ENCODE measurements at regions not wholly inside any gene's neighbourhood (a gene's known extent, or its start where the extent isn't known, plus 50 kb on each side); places are given as distances from the start of the nearest gene placed in this dataset.
A peak's percentile ranks its signal among the peaks of the same experiment; 100 is the strongest.

DNA sequence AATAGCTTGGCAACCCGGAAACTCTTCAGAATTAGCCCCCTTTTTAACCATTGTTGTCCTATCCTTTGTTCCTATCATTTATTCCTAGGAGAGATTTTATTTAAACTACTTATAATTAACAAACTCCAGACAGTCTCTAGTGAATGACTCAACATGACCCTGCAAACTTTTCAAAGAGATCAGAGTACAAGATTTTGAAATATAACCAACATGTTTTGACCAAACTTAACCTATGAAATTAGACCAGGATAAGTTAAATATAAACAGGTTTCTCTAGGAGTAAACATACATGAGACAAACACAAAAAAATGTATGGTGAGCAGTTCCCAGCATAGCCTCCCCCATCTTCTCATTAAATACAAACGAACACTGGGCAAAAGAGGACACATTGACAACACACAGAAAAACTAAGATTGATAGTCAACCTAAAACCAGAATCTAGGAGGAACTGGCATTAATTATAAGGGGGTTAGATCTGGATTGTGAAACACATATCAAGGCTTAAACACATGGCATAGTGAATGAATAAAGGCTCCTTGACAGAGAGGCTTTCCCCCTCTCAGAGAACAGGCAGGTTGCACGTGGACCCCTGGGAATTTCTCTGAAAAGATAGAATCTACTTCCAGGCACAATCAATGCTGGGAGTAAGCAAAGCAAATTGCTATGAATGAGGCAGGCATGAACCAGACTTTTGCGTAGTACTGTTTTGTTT lies 284.1 kb downstream of the IRS1 start:
- peaks cover 14% of the 10 kb centered on the region for H3K4me1 Mint-ChIP-seq (ENCODE audit: unreplicated experiment)
- TF ChIP-seq, protein P1, sequence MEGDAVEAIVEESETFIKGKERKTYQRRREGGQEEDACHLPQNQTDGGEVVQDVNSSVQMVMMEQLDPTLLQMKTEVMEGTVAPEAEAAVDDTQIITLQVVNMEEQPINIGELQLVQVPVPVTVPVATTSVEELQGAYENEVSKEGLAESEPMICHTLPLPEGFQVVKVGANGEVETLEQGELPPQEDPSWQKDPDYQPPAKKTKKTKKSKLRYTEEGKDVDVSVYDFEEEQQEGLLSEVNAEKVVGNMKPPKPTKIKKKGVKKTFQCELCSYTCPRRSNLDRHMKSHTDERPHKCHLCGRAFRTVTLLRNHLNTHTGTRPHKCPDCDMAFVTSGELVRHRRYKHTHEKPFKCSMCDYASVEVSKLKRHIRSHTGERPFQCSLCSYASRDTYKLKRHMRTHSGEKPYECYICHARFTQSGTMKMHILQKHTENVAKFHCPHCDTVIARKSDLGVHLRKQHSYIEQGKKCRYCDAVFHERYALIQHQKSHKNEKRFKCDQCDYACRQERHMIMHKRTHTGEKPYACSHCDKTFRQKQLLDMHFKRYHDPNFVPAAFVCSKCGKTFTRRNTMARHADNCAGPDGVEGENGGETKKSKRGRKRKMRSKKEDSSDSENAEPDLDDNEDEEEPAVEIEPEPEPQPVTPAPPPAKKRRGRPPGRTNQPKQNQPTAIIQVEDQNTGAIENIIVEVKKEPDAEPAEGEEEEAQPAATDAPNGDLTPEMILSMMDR (IDR thresholded peaks at IDR 0.05), result no peak
- no peak overlapping the region for H3K27ac Mint-ChIP-seq (ENCODE audit: unreplicated experiment)
- no peaks in the 10 kb centered on the region for H3K27me3 Mint-ChIP-seq (ENCODE audit: unreplicated experiment)
- no peaks in the 10 kb centered on the region for H3K36me3 Mint-ChIP-seq (ENCODE audit: unreplicated experiment)
- H3K9me3 Mint-ChIP-seq (ENCODE audit: unreplicated experiment), result peaks cover 8% of the 10 kb centered on the region
- H3K4me3 Mint-ChIP-seq (ENCODE audit: unreplicated experiment), result no peak overlapping the region
- DNase-seq (ENCODE audit: extremely low spot score, unreplicated experiment), result no peak

DNA sequence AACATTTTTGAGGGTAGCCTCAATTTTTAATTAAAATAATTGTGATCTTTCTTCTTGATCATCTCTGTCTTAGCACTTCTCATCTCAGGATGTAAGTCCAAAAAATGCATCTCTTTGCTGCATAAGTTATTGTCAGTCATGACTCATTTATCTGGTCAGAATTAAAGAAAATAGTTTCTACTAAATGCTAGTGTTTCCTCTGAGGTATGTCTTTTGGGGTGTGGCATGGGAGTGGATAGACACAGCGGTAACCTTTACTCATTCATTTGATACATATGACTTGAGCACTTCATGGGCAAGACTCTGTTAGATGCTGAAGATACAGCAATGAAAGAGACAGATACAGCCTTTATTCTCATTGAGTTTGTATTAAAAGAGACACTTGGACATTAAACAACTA lies 284.7 kb downstream of the IRS1 start:
- no peaks in the 10 kb centered on the region for H3K27me3 Mint-ChIP-seq (ENCODE audit: unreplicated experiment)
- peaks cover 14% of the 10 kb centered on the region for H3K4me1 Mint-ChIP-seq (ENCODE audit: unreplicated experiment)
- TF ChIP-seq, protein P1 (IDR thresholded peaks at IDR 0.05), result no peak
- no peak overlapping the region for H3K4me3 Mint-ChIP-seq (ENCODE audit: unreplicated experiment)
- no peak for DNase-seq (ENCODE audit: extremely low spot score, unreplicated experiment)
- H3K9me3 Mint-ChIP-seq (ENCODE audit: unreplicated experiment), result peaks cover 7% of the 10 kb centered on the region
- no peak overlapping the region for H3K27ac Mint-ChIP-seq (ENCODE audit: unreplicated experiment)
- H3K36me3 Mint-ChIP-seq (ENCODE audit: unreplicated experiment), result no peaks in the 10 kb centered on the region

DNA sequence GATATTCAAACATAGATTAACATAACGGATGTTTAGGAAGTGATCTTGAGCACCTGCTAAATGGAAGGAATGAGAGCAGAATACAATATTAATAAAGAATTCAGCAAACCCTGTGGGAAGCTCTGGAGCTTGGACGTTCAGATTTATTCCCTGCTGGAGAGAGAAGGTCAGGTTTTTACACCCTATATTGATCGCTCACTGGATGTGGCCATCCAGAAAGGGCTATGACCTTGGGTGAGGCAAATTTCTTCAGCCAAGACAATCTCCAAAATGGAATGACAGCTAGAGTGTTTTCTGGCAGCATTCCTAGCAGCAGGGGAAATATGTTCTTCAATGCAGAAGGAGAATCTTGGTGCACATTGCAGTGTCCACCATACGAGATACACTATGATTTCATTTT lies 288.3 kb downstream of the IRS1 start:
- DNase-seq (ENCODE audit: extremely low spot score, unreplicated experiment), result no peak
- TF ChIP-seq, protein P1 (IDR thresholded peaks at IDR 0.05), result no peak
- H3K36me3 Mint-ChIP-seq (ENCODE audit: unreplicated experiment), result no peaks in the 10 kb centered on the region
- no peak overlapping the region for H3K27ac Mint-ChIP-seq (ENCODE audit: unreplicated experiment)
- H3K4me1 Mint-ChIP-seq (ENCODE audit: unreplicated experiment), result peaks cover 27% of the 10 kb centered on the region
- no peaks in the 10 kb centered on the region for H3K9me3 Mint-ChIP-seq (ENCODE audit: unreplicated experiment)
- H3K4me3 Mint-ChIP-seq (ENCODE audit: unreplicated experiment), result no peak overlapping the region
- no peaks in the 10 kb centered on the region for H3K27me3 Mint-ChIP-seq (ENCODE audit: unreplicated experiment)

DNA sequence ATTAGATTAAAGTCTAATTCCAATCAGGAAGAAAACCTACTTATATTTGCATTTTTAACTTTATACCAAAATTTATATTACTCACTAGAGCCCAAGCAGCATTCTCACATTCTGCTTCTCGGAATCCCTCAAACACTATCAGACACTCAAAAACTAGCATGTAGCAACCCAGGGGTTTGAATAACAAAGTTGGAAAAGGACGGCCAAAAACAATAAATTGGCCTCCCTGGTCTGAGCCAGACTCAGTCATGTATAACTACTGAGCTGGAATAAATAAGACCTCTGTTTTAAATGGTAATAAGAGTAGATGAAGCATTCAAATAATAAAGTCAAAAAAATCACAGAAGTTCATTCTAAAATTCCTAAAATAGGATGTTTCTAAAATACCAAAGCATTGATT lies 290.9 kb downstream of the IRS1 start:
- Mint-ChIP-seq H3K27me3 (ENCODE audit: unreplicated experiment) (no peaks in the 10 kb centered on the region), H3K4me3 (ENCODE audit: unreplicated experiment) (no peak overlapping the region), H3K27ac (ENCODE audit: unreplicated experiment) (peak overlapping the region; percentile 68), H3K4me1 (ENCODE audit: unreplicated experiment) (peaks cover 17% of the 10 kb centered on the region), H3K9me3 (ENCODE audit: unreplicated experiment) (no peaks in the 10 kb centered on the region), H3K36me3 (ENCODE audit: unreplicated experiment) (no peaks in the 10 kb centered on the region)
- no peak for DNase-seq (ENCODE audit: extremely low spot score, unreplicated experiment)
- TF ChIP-seq, protein P1 (IDR thresholded peaks at IDR 0.05), result no peak

DNA sequence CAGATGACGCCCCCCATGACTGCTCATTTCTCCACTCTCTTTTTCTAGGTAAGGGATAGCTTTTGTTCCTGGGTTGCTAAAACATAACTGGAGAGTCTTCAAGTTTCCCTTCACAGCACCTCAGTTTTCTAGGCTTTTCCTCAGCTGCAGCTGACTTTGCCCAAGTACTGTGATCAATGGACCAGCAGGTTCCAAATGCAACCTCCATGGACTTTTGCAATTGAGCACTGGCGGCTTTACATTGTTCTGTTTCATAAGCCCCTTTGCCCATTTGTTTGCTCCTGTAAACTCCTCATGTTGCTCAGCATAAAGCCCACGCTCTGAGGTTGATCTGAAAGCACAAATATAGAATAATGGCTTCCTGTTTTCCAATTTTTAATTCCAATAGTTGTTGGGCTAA lies 291.6 kb downstream of the IRS1 start:
- H3K27ac Mint-ChIP-seq (ENCODE audit: unreplicated experiment), result no peak overlapping the region
- H3K27me3 Mint-ChIP-seq (ENCODE audit: unreplicated experiment), result no peaks in the 10 kb centered on the region
- H3K4me3 Mint-ChIP-seq (ENCODE audit: unreplicated experiment), result no peak overlapping the region
- no peaks in the 10 kb centered on the region for H3K9me3 Mint-ChIP-seq (ENCODE audit: unreplicated experiment)
- TF ChIP-seq, protein P1 (IDR thresholded peaks at IDR 0.05), result no peak
- no peak for DNase-seq (ENCODE audit: extremely low spot score, unreplicated experiment)
- peaks cover 17% of the 10 kb centered on the region for H3K4me1 Mint-ChIP-seq (ENCODE audit: unreplicated experiment)
- H3K36me3 Mint-ChIP-seq (ENCODE audit: unreplicated experiment), result no peaks in the 10 kb centered on the region

Measured in osteocyte (in vitro differentiated cells).